DND-41 (cell line): ENCODE measurements at regions not wholly inside any gene's neighbourhood (a gene's known extent, or its start where the extent isn't known, plus 50 kb on each side); places are given as distances from the start of the nearest gene placed in this dataset.
A peak's percentile ranks its signal among the peaks of the same experiment; 100 is the strongest.

Experiments used
- ATAC-seq: fragments of 200-7000 bp; cut with Tn5 transposase; 3 replicates; pipeline ENCODE4 v1.9.1; 2021; ENCODE audit warnings: low read depth; ENCODE audit not compliant: insufficient read depth
- DNase-seq: peaks from one replicate; pipeline ENCODE4 v3.0.0-alpha.2; 2020
- H2AFZ ChIP-seq: 2 replicates; pipeline ENCODE4 v1.6.0; 2012; ENCODE audit warnings: low read depth, low read length
- H3K27ac ChIP-seq: 2 replicates; pipeline ENCODE4 v1.5.1; 2012; ENCODE audit warnings: low read length, inconsistent platforms
- H3K27me3 ChIP-seq: fragments of 200-600 bp; sonication (generic); 2 replicates; pipeline ENCODE4 v1.6.0; 2012; ENCODE audit warnings: low read length, mild to moderate bottlenecking, inconsistent platforms; ENCODE audit not compliant: insufficient read depth, poor library complexity
- H3K36me3 ChIP-seq: 2 replicates; pipeline ENCODE4 v1.5.1; 2012; ENCODE audit warnings: low read length, inconsistent platforms; ENCODE audit not compliant: insufficient read depth
- H3K4me1 ChIP-seq: 2 replicates; pipeline ENCODE4 v1.5.1; 2012; ENCODE audit warnings: mild to moderate bottlenecking, low read length; ENCODE audit not compliant: insufficient read depth
- H3K4me2 ChIP-seq: 2 replicates; pipeline ENCODE4 v1.6.0; 2012; ENCODE audit warnings: mild to moderate bottlenecking, moderate library complexity, low read length, inconsistent platforms; ENCODE audit not compliant: insufficient read depth
- H3K4me3 ChIP-seq, 2 experiments: fragments of 200-600 bp in 1 of 2; shearing (Covaris generic) in 1 of 2; 2 replicates each; pipeline ENCODE4 v1.5.1; 2012 to 2016; ENCODE audit warnings: inconsistent platforms in 2 of 2, low read length in 2 of 2, mild to moderate bottlenecking in 2 of 2, low read depth in 1 of 2, moderate library complexity in 1 of 2
- H3K79me2 ChIP-seq: 2 replicates; pipeline ENCODE4 v1.6.0; 2012; ENCODE audit warnings: low read length, inconsistent platforms; ENCODE audit not compliant: insufficient read depth
- H3K9ac ChIP-seq: 2 replicates; pipeline ENCODE4 v1.6.0; 2012; ENCODE audit warnings: low read depth, mild to moderate bottlenecking, inconsistent platforms, low read length, moderate library complexity
- H3K9me3 ChIP-seq: 2 replicates; pipeline ENCODE4 v1.5.1; 2012; ENCODE audit warnings: low read length, moderate library complexity, mild to moderate bottlenecking, inconsistent platforms; ENCODE audit not compliant: insufficient read depth, severe bottlenecking
- H4K20me1 ChIP-seq: 2 replicates; pipeline ENCODE4 v1.6.0; 2012; ENCODE audit warnings: low read length; ENCODE audit not compliant: insufficient read depth
- EZH2 ChIP-seq: IDR thresholded peaks from 3 replicates; pipeline ENCODE4 v1.6.1; 2012; ENCODE audit warnings: borderline replicate concordance, low read depth, mild to moderate bottlenecking, moderate library complexity, low read length, inconsistent platforms; ENCODE audit not compliant: severe bottlenecking
- TF ChIP-seq, protein P1 (sequence below): IDR thresholded peaks from 2 replicates; pipeline ENCODE4 v1.5.1; 2012; ENCODE audit warnings: borderline replicate concordance, low read length, moderate library complexity, mild to moderate bottlenecking; ENCODE audit not compliant: poor library complexity, severe bottlenecking; ENCODE audit errors: extremely low read depth

DNA sequence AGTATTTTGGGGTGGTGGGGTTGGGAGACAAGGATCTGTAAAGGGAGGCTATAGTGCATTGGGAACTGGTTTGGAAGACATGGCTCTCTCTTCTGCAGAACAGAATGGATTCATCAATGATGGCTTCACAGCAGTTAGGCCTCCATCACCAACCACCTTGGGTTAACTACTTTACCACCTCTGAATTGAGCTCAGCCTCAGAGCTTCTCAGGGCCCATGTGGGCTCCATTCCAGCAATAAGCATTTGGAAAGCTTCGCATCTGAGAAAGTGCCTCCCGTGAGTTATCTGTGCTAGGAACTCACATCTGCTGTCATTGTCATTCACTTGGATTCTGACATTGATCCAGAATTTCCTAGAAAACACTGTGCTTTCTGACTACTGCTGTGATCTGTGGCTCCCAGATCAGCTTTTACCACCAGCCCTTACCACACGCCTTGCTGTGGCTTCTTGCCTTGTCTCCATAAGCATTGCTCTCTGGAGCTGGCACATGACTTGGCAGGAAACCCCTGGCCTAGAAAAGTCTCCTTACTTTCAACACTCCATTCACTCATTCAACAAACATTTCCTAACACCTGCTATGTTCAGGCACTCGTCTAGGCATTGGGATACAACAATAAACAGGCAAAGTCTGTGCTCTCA is 70.7 kb upstream of the ADO start:
- no peaks in the 10 kb centered on the region for H3K36me3 ChIP-seq
- H3K27ac ChIP-seq: no peak overlapping the region
- peak; percentile 51; the same call in 1 of the 3 replicates for ATAC-seq
- no peaks in the 10 kb centered on the region for H3K9me3 ChIP-seq
- no peak overlapping the region for H3K9ac ChIP-seq
- TF ChIP-seq, protein P1, sequence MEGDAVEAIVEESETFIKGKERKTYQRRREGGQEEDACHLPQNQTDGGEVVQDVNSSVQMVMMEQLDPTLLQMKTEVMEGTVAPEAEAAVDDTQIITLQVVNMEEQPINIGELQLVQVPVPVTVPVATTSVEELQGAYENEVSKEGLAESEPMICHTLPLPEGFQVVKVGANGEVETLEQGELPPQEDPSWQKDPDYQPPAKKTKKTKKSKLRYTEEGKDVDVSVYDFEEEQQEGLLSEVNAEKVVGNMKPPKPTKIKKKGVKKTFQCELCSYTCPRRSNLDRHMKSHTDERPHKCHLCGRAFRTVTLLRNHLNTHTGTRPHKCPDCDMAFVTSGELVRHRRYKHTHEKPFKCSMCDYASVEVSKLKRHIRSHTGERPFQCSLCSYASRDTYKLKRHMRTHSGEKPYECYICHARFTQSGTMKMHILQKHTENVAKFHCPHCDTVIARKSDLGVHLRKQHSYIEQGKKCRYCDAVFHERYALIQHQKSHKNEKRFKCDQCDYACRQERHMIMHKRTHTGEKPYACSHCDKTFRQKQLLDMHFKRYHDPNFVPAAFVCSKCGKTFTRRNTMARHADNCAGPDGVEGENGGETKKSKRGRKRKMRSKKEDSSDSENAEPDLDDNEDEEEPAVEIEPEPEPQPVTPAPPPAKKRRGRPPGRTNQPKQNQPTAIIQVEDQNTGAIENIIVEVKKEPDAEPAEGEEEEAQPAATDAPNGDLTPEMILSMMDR: no peak
- no peak for TF ChIP-seq EZH2
- no peak for DNase-seq
- no peaks in the 10 kb centered on the region for H4K20me1 ChIP-seq
- no peak overlapping the region for H2AFZ ChIP-seq
- no peaks in the 10 kb centered on the region for H3K4me1 ChIP-seq
- H3K4me2 ChIP-seq: no peak overlapping the region
- H3K79me2 ChIP-seq: no peaks in the 10 kb centered on the region
- peaks cover 2% of the 10 kb centered on the region for H3K27me3 ChIP-seq
- no peak overlapping the region for H3K4me3 ChIP-seq

GRCh38 chr10:62734781-62735463 is 69.6 kb upstream of the ADO start:
- no peaks in the 10 kb centered on the region for H3K36me3 ChIP-seq
- H4K20me1 ChIP-seq: no peaks in the 10 kb centered on the region
- H3K79me2 ChIP-seq: no peaks in the 10 kb centered on the region
- peaks cover 2% of the 10 kb centered on the region for H3K27me3 ChIP-seq
- H3K27ac ChIP-seq: no peak overlapping the region
- H2AFZ ChIP-seq: no peak overlapping the region
- no peak overlapping the region for H3K9ac ChIP-seq
- no peak for TF ChIP-seq EZH2
- TF ChIP-seq, protein P1: no peak
- no peaks in the 10 kb centered on the region for H3K9me3 ChIP-seq
- H3K4me3 ChIP-seq: no peak overlapping the region
- ATAC-seq (no peak), DNase-seq (no peak)
- H3K4me1 ChIP-seq: no peaks in the 10 kb centered on the region
- H3K4me2 ChIP-seq: no peak overlapping the region

- H3K9ac ChIP-seq: no peak overlapping the region
- no peak for DNase-seq
- H3K4me2 ChIP-seq: no peak overlapping the region
- no peaks in the 10 kb centered on the region for H4K20me1 ChIP-seq
- H3K9me3 ChIP-seq: no peaks in the 10 kb centered on the region
- H3K27ac ChIP-seq: no peak overlapping the region
- no peak overlapping the region for H3K4me3 ChIP-seq
- no peaks in the 10 kb centered on the region for H3K79me2 ChIP-seq
- TF ChIP-seq EZH2: no peak
- TF ChIP-seq, protein P1: no peak
- no peaks in the 10 kb centered on the region for H3K4me1 ChIP-seq
- H2AFZ ChIP-seq: no peak overlapping the region
- peaks cover 2% of the 10 kb centered on the region for H3K27me3 ChIP-seq
- no peaks in the 10 kb centered on the region for H3K36me3 ChIP-seq
- ATAC-seq: no peak
Observed at GRCh38 chr10:62735464-62736167, 68.9 kb upstream of the ADO start.
